ENCODE measurements at regions not wholly inside any gene's neighbourhood (a gene's known extent, or its start where the extent isn't known, plus 50 kb on each side); places are given as distances from the start of the nearest gene placed in this dataset.
"Not testable (repeated sequence)": the region's sequence is repeated elsewhere in the genome, so short reads cannot be mapped to it uniquely, and the experiment has no call there.

DNA sequence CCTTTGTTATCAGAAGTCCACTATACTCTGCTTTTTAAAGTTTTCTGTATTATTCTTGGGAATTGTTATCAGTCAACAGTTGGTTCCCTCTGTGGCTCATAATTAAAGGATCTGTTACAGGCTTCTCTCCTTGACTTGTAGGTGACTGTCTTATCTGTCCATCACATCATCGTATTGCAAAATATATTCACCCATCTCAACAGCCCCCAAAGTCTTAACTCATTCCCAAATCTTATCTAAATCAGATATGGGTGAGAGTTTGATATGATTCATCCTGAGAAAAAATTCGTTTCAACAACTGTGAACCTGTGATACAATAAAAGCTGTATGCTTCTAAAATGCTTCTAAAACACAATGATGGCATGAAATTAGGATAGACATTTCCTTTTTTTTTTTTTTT, 1245.6 kb upstream of the RAG2 start:
- no peak for DNase-seq

DNA sequence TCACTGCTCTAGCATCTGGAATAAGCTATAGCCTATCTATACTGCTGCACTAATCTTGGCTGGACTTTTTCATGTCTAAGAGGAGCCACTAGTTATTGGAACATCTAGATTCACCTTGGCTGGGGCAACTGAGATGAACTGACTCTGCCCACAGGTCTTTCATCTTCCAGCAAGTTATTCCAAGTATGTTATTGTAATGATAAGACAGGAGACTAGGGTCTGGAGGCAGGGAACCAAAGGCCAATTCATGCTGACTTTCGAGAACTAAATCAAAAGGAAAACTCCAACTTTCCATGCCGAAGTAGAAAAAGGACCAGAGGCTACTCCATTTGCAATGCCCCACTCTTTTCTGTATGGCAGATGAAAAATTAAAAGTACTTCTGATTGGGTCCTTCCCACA, 1243.0 kb upstream of the RAG2 start:
- no peak for DNase-seq

DNA sequence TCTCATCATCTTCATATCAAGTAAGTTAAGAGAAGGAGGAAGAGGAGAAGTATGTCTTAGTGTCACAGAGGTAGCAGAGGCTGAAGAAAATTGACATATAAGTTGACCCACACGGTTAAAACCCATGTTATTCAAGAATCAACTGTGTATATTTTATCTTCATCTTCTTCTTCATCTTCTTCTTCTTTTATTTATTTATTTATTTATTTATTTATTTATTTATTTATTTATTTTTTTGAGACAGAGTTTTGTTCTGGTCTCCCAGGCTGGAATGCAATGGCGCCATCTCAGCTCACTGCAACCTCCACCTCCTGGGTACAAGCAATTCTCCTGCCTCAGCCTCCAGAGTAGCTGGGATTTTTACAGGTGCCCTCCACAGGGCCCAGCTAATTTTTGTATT, 1242.3 kb upstream of the RAG2 start:
- not testable (repeated sequence) for DNase-seq

GRCh38 chr11:37830529-37830928, 1232.5 kb upstream of the RAG2 start:
- no peak for DNase-seq

DNA sequence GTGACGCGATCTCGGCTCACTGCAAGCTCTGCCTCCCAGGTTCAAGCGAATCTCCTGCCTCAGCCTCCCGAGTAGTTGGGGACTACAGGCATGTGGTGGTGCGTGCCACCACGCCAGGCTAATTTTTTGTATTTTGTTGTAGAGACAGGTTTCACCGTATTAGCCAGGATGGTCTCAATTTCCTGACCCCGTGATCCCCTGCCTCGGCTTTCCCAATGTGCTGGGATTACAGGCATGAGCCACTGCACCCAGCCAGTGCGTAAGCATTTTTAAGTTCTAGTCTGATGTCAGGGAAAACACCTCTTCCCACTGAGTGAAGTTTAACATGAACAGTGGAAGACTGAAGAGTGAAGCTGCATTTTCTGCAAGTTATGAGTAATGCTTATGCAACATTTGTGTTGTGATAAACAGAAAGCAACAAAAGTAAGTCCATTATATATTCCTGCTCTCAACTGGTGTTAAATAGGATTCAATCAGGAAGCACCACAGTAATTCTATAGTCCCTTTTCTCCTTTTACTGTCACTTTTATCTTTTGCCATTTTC, 1219.8 kb upstream of the RAG2 start:
- no peak for DNase-seq

DNA sequence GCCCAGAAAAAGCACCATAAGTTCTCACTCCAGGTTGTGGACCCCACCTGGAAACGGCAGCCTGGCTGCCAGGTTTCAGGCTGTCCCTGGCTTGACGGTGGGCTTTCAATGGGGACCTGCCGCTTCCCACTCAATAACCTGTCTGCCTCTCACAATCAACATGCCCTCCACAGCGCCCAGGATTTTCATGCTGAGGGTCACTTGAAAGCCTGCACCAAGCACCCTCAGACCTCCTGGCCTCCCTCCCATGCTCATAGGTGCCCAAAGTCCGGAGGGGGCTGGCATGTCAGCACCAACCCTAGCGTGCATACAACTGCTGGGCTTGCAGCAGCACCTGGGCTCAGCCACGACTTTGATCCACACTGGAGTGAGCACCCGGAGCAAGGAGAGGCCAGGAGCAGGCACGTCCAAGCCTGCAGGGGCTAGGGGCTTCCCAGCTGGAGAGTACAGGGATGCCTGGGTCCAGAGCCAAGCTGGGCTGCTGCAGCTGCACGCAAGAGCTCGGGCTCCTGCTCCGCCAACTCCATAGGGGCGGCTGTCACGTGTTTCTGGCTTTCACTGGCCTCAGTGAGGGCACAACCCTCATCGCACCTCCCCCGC, 1214.3 kb upstream of the RAG2 start:
- no peak for DNase-seq

DNA sequence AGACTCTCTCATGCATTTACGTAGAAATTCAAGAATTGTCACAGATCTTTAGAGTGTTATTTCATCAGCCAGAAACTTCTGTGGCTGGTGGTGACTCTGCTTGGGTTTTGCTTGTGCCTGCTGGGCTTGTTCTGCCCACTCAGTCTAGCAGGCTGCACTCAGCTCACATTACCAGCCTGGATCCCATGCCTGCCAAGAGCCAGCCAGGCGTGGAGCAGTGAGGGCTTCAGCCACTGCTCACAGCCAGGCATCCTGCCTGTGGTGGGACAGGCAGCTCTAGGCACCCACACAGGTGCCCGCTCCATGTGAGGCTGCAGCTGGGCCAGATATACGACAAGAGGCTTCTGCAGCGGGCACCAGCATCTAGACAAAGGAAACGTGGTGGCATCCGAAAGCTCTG, 1213.3 kb upstream of the RAG2 start:
- no peak for DNase-seq

- DNase-seq = no peak
Measured at GRCh38 chr11:37804666-37805065, 1206.6 kb upstream of the RAG2 start.

GRCh38 chr11:37788141-37788877, 1190.3 kb upstream of the RAG2 start:
- DNase-seq = no peak

- DNase-seq = no peak
Measured at GRCh38 chr11:37786214-37786755, 1188.2 kb upstream of the RAG2 start.

DNA sequence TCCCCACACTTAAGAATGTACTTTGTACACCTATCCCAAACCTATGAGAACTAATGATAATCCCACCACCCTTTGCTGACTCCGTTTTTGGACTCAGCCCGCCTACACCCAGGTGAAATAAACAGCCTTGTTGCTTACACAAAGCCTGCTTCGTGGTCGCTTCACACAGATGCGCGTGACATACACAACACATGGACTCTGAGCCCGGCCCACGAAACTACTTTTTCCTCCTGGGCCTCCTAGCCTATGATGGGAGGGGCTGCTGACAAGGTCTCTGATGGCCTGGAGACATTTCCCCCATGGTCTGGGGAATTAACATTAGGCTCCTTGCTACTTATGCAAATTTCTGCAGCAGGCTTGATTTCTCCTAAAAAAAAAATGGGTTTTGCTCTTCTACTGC, 1176.4 kb upstream of the RAG2 start:
- DNase-seq = no peak

DNA sequence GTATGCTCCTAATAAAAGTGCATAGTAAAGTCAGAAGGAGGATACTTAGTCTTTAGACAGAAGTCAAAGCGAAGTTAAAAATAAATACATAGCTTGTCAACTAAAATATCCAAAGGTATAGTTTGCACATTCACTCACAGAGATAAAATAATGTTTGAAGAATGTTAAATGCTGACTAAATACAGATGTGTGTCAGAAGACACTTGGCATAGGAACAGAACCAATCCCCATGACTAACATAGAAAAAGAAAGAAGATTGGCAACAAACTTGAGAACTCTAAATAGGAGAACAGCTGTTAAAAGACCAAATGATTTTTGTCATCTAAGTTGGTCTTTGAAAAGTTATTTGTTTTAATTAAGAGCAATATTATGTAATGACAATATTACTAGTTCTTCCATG, 1172.1 kb upstream of the RAG2 start:
- no peak for DNase-seq

DNA sequence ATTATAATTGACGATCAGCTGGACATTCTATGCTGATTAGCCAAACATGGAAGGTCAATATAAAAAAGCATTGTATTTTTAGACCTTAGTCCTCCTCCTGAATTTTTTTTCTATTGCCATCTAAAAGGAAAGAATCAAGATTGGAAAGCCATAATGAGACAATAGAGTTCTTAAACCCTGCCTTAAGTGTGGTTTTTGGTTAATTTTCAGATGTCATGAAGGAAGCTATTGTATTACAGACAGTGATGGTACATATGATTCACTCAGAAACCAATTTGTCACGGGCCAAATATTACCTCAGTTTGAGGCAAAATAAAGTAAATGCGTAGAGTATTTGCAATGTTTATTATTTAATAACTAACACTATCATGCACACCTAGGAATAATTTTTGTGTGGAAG, 1164.0 kb upstream of the RAG2 start:
- DNase-seq = no peak

DNA sequence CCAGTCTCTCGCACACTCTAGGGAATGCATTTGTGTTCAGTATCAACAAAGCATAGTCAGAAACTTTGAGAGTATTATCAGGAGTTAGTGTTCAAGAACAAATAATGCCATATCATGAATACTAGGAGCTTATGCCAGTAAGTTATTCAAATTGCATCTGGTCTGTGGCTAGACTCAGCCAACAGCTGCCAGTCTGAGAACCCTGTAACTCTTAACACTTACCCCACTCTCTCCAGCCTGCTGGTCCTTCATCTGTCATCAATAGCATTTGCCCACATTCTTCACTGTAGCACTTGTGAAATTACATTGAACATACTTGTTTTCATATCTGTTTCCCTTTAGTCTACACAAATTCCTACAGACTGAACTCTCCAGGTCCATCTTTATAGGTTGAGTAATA, 1157.5 kb upstream of the RAG2 start:
- DNase-seq = no peak

- DNase-seq = no peak
Measured at GRCh38 chr11:37748641-37749040, 1150.6 kb upstream of the RAG2 start.

DNA sequence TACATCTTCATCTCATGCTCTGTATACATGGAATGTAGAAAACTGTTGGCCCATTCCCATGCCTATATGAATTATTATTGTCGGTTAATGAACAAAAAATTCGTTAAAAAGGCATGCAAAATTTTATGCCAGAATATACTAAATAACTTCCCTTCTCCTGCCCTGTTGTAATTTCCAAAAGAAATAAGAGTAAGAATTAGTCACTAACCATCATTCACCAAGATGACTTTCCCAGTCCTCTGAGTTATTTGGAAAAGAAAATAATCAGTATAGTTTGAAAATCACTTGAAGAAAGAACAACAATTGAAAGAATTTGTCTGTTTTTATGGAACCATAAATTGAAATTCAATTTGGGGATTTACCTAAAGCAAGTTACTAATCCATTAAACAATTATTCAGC, 1149.1 kb upstream of the RAG2 start:
- no peak for DNase-seq

DNA sequence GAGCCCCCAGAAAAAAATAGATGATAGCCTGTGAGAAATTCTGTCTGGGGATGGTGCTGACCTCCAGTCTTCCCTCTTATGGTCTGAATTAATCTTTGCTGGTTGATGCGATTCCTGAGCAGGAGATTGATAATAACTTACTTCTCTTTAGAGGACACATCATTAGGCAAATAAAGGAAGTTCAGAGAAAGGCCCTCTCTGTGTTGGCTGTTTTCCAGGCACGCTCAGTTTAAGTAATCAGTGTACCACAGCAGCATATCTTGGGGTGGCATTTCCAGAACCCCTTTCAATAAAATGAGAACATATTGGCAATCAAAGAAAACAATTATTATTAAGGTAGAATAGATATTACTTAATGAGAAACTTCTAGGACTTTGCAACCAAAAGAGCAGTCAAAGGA, 1129.3 kb upstream of the RAG2 start:
- no peak for DNase-seq

- DNase-seq = no peak
Measured at GRCh38 chr11:37724315-37724714, 1126.3 kb upstream of the RAG2 start.

DNA sequence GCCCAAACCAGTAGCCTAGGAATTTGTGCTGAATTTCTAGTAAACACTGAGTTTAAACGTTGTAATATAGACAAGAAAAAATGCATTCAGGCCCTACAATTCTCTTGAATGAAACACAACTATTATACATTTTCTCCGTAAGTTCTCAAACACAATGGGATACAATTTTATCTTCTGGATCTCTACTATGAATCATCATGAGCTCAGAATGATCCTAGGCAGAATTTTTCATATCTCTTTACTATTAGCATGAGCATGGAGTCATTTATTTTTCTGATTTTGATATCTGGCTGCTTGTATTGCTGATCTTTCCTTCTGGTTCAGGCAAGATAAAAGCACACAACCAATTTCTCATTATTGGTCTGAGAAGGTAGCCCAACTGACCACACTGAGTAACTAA, 1123.4 kb upstream of the RAG2 start:
- no peak for DNase-seq

DNA sequence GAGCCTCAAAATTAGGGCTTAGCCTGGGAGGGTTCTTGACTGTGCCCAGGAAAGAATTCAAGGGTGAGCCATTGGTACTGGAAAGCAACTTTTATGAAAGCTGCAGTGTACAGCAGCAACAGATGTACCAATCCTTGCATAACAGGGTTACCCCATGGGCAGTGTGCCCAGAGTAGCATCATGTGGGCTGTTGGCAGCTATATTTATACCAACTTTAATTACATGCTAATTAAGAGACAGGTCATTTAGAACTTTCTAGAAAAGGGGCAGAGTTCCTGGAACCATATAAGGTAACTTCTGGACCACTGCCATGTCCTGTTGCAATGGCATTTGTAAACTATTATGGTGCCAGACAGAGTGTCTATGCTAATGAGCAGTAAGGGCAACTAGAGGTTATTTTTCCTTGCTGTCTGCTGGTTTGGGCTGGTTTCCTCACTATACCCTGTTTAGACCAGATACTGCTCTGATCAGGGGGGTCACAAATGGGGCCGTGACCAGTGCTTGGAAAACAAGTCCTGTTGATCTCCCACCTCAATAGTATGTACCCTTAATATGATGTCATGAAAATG, 1120.5 kb upstream of the RAG2 start:
- DNase-seq = no peak

DNA sequence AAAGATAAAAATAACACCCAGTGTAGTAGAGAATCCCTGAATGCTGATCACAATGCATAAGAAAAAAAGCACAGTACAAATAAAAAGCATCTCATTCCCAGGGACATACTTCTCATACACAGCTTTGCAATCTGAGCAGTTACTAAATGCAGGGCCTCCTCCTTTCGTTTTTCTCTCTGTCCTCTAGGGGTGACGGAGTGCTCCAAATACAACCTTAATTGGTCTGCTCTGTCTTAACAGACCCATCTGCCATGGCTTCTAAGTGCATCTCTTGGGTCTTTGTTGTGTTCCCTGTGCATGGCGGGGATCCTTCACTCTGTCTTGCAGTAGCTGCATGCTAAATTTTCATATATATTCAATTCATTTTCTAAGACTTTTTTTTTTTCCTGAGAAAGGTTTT, 1114.2 kb upstream of the RAG2 start:
- DNase-seq = no peak

- no peak for DNase-seq
Measured at GRCh38 chr11:37710031-37710430, 1112.0 kb upstream of the RAG2 start.

DNA sequence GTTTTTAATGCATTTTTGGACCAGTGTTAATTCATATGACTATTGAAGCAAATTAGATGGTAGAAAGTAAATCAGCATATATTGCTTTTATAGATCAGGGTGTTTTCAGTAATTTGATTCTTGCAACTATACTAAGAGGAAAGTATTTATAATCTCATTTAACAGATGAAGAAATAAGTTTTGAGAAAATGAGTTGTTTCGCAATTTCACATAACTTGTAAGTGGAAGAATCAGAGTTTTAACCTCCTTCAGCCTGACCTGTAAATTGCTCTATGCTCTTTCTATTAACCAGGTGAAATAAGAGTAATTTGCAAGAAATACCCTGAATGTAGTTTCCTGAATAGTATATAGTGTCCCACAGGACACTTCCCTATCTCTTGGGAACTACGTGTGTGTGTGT, 1106.8 kb upstream of the RAG2 start:
- DNase-seq = no peak

DNA sequence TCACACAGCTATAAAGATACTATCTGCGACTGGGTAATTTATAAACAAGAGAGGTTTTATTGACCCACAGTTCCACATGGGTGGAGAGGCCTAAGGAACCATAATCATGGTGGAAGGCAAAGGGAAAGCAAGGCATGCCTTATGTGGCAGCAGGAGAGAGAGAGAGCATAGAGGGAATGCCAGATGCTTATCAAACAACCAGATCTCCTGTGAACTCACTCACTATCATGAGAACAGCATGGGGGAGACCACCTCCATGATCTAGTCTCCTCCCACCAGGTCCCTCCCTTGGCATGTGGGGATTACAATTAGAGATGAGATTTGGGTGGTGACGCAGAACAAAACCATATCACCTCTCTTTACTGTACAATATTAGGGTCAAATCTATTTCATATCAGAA, 1101.6 kb upstream of the RAG2 start:
- DNase-seq = no peak
